ENCODE measurements at regions not wholly inside any gene's neighbourhood (a gene's known extent, or its start where the extent isn't known, plus 50 kb on each side); places are given as distances from the start of the nearest gene placed in this dataset.

DNA sequence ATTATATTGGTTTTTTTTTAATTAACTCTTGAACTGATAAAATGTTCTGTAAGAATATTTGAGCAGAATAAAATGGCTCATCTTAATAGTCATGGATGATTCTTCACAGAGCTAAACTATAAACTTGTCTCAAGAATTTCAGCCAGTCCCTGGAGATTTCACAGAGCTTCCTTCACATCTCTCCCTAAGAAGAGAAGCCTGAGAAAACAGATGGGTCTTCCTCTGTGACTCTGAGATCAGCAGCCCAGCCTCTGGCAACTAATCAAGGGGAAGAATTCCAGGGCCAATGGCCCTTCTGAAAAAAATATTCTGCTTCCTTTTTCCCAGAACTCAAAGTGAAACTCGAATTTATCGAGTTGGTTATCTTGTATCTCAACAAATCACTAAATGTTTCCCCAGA lies 122.2 kb upstream of the ITGA1 start:
- no peak for TF ChIP-seq POLR2A (IDR thresholded peaks at IDR 0.05)
- TF ChIP-seq POLR2AphosphoS5 (IDR thresholded peaks at IDR 0.05) = no peak
- no peak for TF ChIP-seq CTCF (IDR thresholded peaks at IDR 0.05)

All from stomach (tissue), 4 donors.